Ovary (tissue), 7 donors: ENCODE measurements at regions not wholly inside any gene's neighbourhood (a gene's known extent, or its start where the extent isn't known, plus 50 kb on each side); places are given as distances from the start of the nearest gene placed in this dataset.
"Not testable (repeated sequence)": the region's sequence is repeated elsewhere in the genome, so short reads cannot be mapped to it uniquely, and the experiment has no call there.

Experiments used
- DNase-seq, 5 donors: peaks; one replicate each; pipeline ENCODE4 v3.0.0-alpha.2; 2019 to 2020
- H3K27ac ChIP-seq, 2 donors: fragments of 200-600 bp; one replicate each; pipeline versions ENCODE4 v1.5.1 to v1.8.0; 2019 to 2022
- H3K27me3 ChIP-seq: fragments of 200-600 bp; one replicate; pipeline ENCODE4 v1.8.0; 2022
- H3K36me3 ChIP-seq: fragments of 200-600 bp; sonication (generic); one replicate; pipeline ENCODE4 v1.5.1; 2019
- H3K4me1 ChIP-seq: one replicate; pipeline ENCODE4 v1.8.1; 2013; ENCODE audit warnings: mild to moderate bottlenecking, moderate library complexity; ENCODE audit not compliant: insufficient read depth
- H3K4me3 ChIP-seq: fragments of 200-600 bp; sonication (generic); one replicate; pipeline ENCODE4 v1.5.1; 2017
- H3K9me3 ChIP-seq, 2 donors: fragments of 200-600 bp in 1 of 2; sonication (generic) in 1 of 2; one replicate each; pipeline versions ENCODE4 v1.5.1 to v1.8.1; 2013 to 2019; ENCODE audit warnings: mild to moderate bottlenecking in 1 of 2, moderate library complexity in 1 of 2
- CTCF ChIP-seq, 3 donors: fragments of 450-650 bp in 2 of 3; fragments of 200-600 bp in 1 of 3; IDR thresholded peaks; one replicate each; pipeline versions ENCODE4 v1.5.1 to v1.8.0; 2016 to 2022; ENCODE audit warnings: antibody characterized with exemption in 3 of 3, mild to moderate bottlenecking in 1 of 3
- EP300 ChIP-seq: sonication (generic); formaldehyde crosslinking; IDR thresholded peaks from one replicate; pipeline ENCODE4 v1.6.1; 2017; ENCODE audit warnings: antibody characterized with exemption
- POLR2A ChIP-seq: fragments of 450-650 bp; IDR thresholded peaks from one replicate; pipeline ENCODE4 v1.6.1; 2017; ENCODE audit warnings: antibody characterized with exemption, mild to moderate bottlenecking, moderate library complexity
- WGBS, 3 donors: extraction: QIAGEN DNeasy Blood & Tissue Kit in 1 of 3; methylation state at CpG; one replicate each; pipeline versions ENCODE4 v1.1.5 to v1.1.7; 2013 to 2017; 5-methylcytosine and 5-hydroxymethylcytosine counted together
- intact Hi-C, 4 donors: fragments of 100-400 bp; cut with DNase I; formaldehyde crosslinking; loops; one replicate each; pipeline versions ENCODE4 v1.11.0 to v1.15.1; 2022 to 2023
- donor health status: DM: no; HTN: no; CAD: no; lungs with moderate emphysema.
- donor health status: DM: no; HTN: no; CAD: no.
- donor health status: Bipolar disorder and iron deficiency.
- donor health status: DM: no; HTN: no; CAD: no.
- donor health status: DM: yes; HTN: yes; CAD: no.

- Histone ChIP-seq H3K4me1 (no peaks in the 10 kb centered on the region), H3K27ac (no peak overlapping the region), H3K27me3 (no peaks in the 10 kb centered on the region), H3K9me3 (no peaks in the 10 kb centered on the region), H3K36me3 (no peaks in the 10 kb centered on the region), H3K4me3 (no peak overlapping the region)
- DNase-seq: no peak
- intact Hi-C loops: no loop called here
- no peak for TF ChIP-seq EP300
- no peak for TF ChIP-seq POLR2A
- TF ChIP-seq CTCF (IDR thresholded peaks at IDR 0.05): no peak
- WGBS, 3 donors: 96 to 97% (median 96%) methylated on average over 3 of the region's 3 CpGs
Observed at GRCh38 chr1:222905151-222905550, 90.3 kb downstream of the DISP1 start.

- H3K9me3 ChIP-seq, H3K4me1 ChIP-seq, H3K27ac ChIP-seq, H3K27me3 ChIP-seq, intact Hi-C loops, H3K4me3 ChIP-seq, H3K36me3 ChIP-seq, DNase-seq: not testable (repeated sequence)
- WGBS, 3 donors: 92 to 94% (median 94%) methylated on average over 11 of the region's 11 CpGs
Observed at GRCh38 chr1:222906271-222906739, 91.5 kb downstream of the DISP1 start.

- Histone ChIP-seq H3K4me1 (no peaks in the 10 kb centered on the region), H3K36me3 (no peaks in the 10 kb centered on the region), H3K4me3 (no peak overlapping the region), H3K27ac (no peak overlapping the region), H3K27me3 (no peaks in the 10 kb centered on the region), H3K9me3 (no peaks in the 10 kb centered on the region)
- DNase-seq: no peak
- 52 to 68% (median 65%) methylated on average over 4 of the region's 4 CpGs for WGBS, 3 donors
- intact Hi-C loops: no loop called here
- TF ChIP-seq EP300 (no peak), CTCF (IDR thresholded peaks at IDR 0.05) (no peak), POLR2A (no peak)
Observed at GRCh38 chr1:222909586-222909985, 94.7 kb downstream of the DISP1 start.

- intact Hi-C loops: no loop called here
- no peak for DNase-seq
- Histone ChIP-seq H3K4me3 (no peak overlapping the region), H3K27me3 (no peaks in the 10 kb centered on the region), H3K9me3 (no peaks in the 10 kb centered on the region), H3K36me3 (no peaks in the 10 kb centered on the region), H3K27ac (no peak overlapping the region), H3K4me1 (no peaks in the 10 kb centered on the region)
- TF ChIP-seq EP300 (no peak), POLR2A (no peak), CTCF (IDR thresholded peaks at IDR 0.05) (no peak)
Observed at GRCh38 chr1:222910699-222911098, 95.9 kb downstream of the DISP1 start.

- Histone ChIP-seq H3K36me3 (no peaks in the 10 kb centered on the region), H3K4me3 (no peak overlapping the region), H3K4me1 (no peaks in the 10 kb centered on the region), H3K27me3 (no peaks in the 10 kb centered on the region), H3K9me3 (no peaks in the 10 kb centered on the region), H3K27ac (no peak overlapping the region)
- 26 to 57% (median 30%) methylated on average over 1 of the region's 1 CpG for WGBS, 3 donors
- DNase-seq: no peak
- intact Hi-C loops: no loop called here
- TF ChIP-seq EP300: no peak
- TF ChIP-seq CTCF (IDR thresholded peaks at IDR 0.05): no peak
- TF ChIP-seq POLR2A: no peak
Observed at GRCh38 chr1:222911866-222912265, 97.0 kb downstream of the DISP1 start.
